NCI-H2029 (cell line): ENCODE measurements at regions not wholly inside any gene's neighbourhood (a gene's known extent, or its start where the extent isn't known, plus 50 kb on each side); places are given as distances from the start of the nearest gene placed in this dataset.
A peak's percentile ranks its signal among the peaks of the same experiment; 100 is the strongest.
"Not testable (repeated sequence)": the region's sequence is repeated elsewhere in the genome, so short reads cannot be mapped to it uniquely, and the experiment has no call there.

Experiments used
- DNase-seq: peaks from one replicate; lab custom pipeline; 2025; lab: John Stamatoyannopoulos, UW

DNA sequence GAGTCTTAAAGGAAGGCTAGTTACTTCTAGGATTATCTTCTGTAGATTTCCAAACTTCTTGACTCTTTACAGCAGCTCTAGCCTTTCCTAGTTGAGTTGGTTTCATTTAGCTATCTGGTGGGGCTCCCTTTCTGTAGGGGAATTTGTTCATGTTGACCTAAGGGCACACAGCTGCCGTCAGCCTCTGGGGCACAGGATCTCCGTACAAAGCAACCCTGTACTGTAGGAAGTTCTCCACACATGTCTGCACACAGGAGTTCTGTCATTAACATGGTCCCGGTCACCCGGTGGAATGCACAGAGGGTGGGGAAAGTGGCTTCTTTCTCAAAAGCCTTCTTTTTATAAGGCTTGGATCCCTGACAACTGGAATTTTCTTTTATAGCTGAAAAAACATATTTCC lies 88.7 kb upstream of the TNIK start:
- no peak for DNase-seq

GRCh38 chr3:171543759-171544300 lies 83.6 kb upstream of the TNIK start:
- no peak for DNase-seq

- peak; percentile 8 for DNase-seq
These were observed 82.8 kb upstream of the TNIK start for GRCh38 chr3:171542976-171543375.

DNA sequence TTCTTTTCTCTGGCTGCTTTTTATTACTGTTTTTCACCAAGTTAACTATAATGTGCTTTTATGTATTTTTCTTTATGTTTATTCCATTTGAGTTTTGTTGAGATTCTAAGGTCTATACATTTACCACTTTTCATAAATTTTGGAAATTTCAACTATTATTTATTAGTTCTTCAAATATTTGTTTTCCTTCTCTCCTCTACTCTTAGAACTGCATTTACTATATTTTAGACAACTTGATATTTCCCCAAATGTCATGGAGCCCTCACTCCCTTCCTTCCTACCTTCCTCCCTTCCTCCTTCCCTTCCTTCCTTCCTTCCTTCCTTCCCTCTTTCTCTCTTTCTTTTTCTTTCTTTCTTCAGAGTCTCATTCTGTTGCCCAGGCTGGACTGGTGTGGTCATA lies 81.4 kb upstream of the TNIK start:
- DNase-seq = no peak

- DNase-seq = no peak
These were observed 81.0 kb upstream of the TNIK start for GRCh38 chr3:171541181-171541580.

GRCh38 chr3:171535799-171536198 lies 75.6 kb upstream of the TNIK start:
- DNase-seq = no peak

GRCh38 chr3:171535133-171535532 lies 74.9 kb upstream of the TNIK start:
- no peak for DNase-seq

- DNase-seq = no peak
These were observed 73.5 kb upstream of the TNIK start for GRCh38 chr3:171533702-171534101.

DNA sequence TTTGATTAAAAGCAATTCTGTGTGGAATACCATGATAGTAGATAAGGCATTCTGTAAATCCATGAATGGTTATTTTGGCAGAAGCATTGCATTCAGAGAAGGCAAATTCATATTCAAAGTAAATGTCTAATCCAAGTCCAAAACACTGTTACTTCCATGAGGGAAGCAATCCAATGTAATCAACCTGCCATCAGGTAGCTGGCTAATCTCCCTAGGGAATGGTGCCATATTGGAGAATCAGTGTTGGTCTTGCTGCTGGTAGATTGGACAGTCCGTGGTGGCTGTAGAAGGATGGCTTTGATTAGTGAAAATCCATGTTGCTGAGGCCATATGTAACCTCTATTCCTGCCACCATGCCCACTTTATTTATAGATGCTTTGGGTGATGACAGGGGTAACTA lies 72.1 kb upstream of the TNIK start:
- no peak for DNase-seq

DNA sequence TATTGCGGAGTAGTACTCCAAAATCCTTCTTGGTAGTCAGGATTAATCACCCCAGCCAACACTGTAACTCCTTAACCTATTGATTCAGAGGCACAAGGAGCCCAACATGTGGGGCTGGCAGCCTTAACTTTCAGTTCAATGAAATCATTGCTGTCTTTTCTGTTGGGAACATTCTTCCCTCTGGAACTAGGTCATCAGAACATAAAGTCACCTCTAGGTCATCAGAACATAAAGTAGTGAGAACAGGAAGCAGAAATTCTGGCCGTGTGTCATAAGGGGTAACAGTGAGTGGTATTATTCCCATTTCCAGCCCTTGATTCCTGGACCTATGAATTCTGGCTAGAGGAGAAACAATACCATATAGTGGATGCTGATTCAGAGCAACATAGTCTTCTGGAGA lies 71.5 kb upstream of the TNIK start:
- no peak for DNase-seq

GRCh38 chr3:171528102-171528501 lies 67.9 kb upstream of the TNIK start:
- no peak for DNase-seq

DNA sequence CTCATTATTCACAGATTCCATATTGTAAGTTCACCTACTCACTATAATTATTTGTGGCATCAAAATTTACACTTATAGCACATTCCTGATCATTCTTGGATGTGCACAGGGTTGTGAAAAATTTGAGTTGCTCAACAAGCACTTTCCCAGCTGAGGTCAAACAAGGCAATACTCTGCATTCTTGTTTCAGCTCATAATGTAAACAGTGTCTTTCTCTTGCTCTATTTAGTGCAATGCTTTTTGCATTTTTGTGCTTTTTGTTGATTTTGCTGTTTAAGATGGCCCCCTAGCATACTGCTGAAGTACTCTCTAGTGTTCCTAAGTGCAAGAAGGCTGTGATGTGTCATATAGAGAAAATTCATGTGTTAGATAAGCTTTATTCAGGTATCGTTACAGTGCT lies 66.7 kb upstream of the TNIK start:
- no peak for DNase-seq

DNA sequence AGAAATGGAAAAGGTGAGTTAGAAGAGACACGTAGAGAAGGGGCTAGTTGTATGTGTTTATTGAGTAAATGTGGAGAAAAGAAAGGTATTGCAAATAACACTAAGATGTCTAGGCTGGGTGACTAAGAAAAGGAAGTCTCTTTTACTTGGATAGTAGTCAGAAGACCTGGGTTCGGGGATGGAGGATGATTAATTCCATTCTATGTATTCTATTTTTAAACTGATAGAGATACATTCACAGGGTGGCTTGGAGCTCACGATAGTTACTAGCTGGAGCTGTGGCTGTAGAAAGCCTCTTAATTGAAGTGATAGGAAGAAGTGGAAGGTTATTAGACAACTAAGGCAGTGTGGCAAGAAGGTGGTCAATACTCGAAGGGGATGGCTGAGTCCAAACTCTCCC lies 65.9 kb upstream of the TNIK start:
- DNase-seq = no peak

DNA sequence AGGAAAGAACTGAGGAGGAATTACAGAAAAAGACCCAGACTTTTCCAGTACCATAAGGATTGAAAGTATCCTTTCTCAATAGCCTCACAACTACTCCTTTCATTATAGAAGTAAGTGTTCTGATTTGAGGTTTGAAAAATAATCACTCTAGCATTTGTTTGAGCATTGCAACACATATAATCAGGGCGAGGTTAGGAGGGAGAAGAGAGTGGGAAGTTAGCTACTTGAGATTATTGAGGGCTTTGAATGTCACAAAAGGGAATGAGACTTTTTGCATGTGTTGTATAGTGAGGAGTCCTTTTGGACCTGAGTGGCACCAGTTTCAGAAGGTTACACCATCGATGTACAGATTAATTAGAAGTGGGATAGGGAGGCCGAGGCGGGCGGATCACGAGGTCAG lies 65.2 kb upstream of the TNIK start:
- DNase-seq = no peak

DNA sequence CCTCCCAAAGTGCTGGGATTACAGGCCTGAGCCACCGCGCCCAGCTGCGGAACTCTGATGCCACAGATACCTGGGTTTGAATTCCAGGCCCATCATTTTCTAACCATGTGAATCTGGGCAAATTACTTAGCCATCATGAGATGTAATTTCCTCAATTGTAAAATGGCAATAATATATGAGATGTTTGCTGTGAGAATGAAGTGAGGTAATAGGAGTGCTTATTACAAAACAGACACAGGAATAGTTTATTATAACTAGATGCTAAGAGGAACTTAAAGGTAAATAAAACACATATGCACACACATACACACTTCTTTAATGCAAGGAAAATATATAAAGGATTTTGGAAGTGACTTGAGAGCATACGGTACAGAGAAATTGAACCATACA lies 64.7 kb upstream of the TNIK start:
- DNase-seq = no peak

DNA sequence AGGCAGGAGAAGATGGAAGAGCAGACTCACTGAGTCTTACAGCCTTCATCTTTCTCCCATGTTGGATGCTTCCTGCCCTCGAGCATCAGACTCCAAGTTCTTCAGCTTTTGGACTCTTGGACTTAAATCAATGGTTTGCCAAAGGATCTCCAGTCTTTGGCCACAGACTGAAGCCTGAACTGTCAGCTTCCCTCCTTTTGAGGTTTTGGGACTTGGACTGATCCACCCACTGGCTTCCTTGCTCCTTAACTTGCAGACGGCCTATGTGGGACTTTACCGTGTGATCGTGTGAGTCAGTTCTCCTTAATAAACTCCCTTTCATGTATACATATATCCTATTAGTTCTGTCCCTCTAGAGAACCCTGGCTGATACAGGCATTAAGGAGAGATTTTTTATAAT lies 62.4 kb upstream of the TNIK start:
- no peak for DNase-seq

- not testable (repeated sequence) for DNase-seq
These were observed 59.2 kb upstream of the TNIK start for GRCh38 chr3:171519423-171519822.

DNA sequence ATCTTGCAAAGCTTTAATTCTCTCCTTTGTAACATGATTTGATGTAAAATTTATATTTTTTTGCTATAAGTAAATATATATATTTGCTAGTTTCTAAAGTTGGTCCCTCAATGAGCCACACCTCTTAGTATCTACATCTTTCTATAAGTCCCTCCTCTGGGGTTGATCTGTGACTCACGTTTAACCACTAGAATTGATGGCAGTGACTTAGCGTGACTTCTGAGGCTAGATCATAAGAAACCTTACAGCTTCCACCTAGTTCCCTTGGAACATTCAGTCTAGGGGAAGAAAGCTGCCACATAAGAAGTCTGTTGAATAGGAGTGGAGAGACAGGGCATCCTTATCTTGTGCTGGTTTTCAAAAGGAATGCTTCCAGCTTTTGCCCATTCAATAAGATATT lies 56.6 kb upstream of the TNIK start:
- no peak for DNase-seq

DNA sequence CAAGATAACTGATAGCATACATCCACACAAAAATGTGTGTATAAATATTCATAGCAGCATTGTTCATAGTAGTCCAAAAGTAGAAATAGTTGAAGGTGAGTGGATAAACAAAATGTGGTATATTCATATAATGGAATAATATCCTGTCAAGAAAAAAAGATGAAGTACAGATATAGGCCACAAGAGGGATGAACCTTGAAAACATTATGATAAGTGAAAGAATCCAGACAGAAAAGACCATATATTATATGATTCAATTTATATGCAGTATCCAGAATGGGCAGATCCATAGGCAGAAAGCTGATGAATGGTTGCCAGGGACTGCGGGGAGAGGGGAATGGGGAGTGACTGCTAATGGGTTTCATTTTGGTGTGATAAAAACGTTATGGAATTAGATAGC lies 54.3 kb upstream of the TNIK start:
- DNase-seq = no peak

DNA sequence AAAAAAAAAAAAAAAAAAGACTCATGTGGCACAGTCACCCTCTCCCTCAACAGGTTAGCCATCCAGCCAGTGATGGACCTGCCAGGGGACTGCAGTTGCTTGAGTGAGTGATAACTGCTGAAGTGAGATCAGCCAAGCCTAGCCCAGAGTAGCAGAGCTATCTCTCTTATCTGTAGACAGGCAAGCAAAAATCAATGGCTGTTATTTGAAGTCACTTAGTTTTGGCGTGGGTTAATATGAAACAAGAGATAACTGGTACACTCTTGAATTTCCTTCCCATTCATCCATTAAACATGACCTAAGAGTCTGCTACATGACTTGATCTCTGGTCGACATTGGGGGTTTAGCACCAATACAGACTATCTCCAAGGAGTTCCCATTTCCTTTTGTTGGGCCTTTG lies 51.2 kb upstream of the TNIK start:
- DNase-seq = no peak
